HepG2 (cell line): ENCODE measurements at regions not wholly inside any gene's neighbourhood (a gene's known extent, or its start where the extent isn't known, plus 50 kb on each side); places are given as distances from the start of the nearest gene placed in this dataset.

Source experiments
- AHDC1 ChIP-seq: sonication (generic); formaldehyde crosslinking; IDR thresholded peaks from 2 replicates; pipeline ENCODE4 v1.5.1; 2020; ENCODE audit warnings: mild to moderate bottlenecking, missing genetic modification reagents, borderline replicate concordance
- MEIS1 ChIP-seq: sonication (generic); formaldehyde crosslinking; IDR thresholded peaks from 2 replicates; pipeline ENCODE4 v1.9.0; 2021; ENCODE audit warnings: mild to moderate bottlenecking, missing genetic modification reagents, moderate library complexity, borderline replicate concordance
- NR3C1 ChIP-seq: sonication (generic); formaldehyde crosslinking; IDR thresholded peaks from 2 replicates; pipeline ENCODE4 v1.4.0; 2020; ENCODE audit warnings: missing genetic modification reagents
- SRF ChIP-seq: IDR thresholded peaks from 2 replicates; pipeline ENCODE4 v1.6.1; 2011; ENCODE audit warnings: mild to moderate bottlenecking, low read depth, low read length, moderate library complexity
- THRA ChIP-seq: sonication (generic); formaldehyde crosslinking; IDR thresholded peaks from 2 replicates; pipeline ENCODE4 v1.4.0; 2020; ENCODE audit warnings: missing genetic modification reagents, borderline replicate concordance
- TF ChIP-seq, protein P1 (sequence below): sonication (generic); formaldehyde crosslinking; IDR thresholded peaks from 2 replicates; pipeline ENCODE4 v1.5.0; 2020; ENCODE audit warnings: missing genetic modification reagents

DNA sequence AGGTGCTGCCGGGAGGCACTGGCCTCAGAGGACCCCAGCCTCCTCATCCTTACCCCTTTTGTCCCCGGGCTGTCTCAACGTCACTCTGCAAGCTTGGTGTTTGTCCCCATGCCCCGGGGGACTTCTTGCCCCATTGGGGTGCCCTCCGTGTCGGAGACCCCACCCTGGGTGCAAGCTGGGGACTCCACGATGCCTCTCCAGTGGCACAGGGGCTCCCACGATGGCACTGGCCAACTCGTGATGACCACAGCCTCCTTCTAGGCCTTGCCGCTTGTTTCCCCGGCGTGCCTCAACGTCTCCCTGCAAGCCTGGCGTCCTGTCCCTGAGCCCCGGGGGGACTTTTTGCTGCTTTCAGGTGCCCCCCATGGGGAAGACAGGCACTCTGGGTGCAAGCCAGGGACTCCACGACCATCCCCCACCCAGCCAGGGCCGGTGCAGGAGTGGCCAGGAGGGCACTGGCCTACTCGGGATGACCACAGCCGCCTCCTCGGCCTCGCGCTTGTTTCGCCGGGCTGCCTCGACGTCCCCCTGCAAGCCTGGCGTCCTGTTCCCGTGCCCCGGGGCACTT is 237.0 kb downstream of the TUBA3C start (continued):
- TF ChIP-seq, protein P1, sequence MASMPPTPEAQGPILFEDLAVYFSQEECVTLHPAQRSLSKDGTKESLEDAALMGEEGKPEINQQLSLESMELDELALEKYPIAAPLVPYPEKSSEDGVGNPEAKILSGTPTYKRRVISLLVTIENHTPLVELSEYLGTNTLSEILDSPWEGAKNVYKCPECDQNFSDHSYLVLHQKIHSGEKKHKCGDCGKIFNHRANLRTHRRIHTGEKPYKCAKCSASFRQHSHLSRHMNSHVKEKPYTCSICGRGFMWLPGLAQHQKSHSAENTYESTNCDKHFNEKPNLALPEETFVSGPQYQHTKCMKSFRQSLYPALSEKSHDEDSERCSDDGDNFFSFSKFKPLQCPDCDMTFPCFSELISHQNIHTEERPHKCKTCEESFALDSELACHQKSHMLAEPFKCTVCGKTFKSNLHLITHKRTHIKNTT, result no peak
- TF ChIP-seq SRF (no peak), NR3C1 (CRISPR knock-in tag) (no peak), AHDC1 (no peak), MEIS1 (no peak), THRA (CRISPR knock-in tag) (no peak)
